Fibroblast of peridontal ligament (primary cell): ENCODE measurements at regions not wholly inside any gene's neighbourhood (a gene's known extent, or its start where the extent isn't known, plus 50 kb on each side); places are given as distances from the start of the nearest gene placed in this dataset.
A peak's percentile ranks its signal among the peaks of the same experiment; 100 is the strongest.
"Not testable (repeated sequence)": the region's sequence is repeated elsewhere in the genome, so short reads cannot be mapped to it uniquely, and the experiment has no call there.

Experiments used
- DNase-seq: peaks from one replicate; pipeline ENCODE4 v3.0.0-alpha.2; 2010; ENCODE audit errors: extremely low read depth

GRCh38 chr16:25563700-25564099 lies 128.1 kb upstream of the HS3ST4 start:
- DNase-seq = no peak

DNA sequence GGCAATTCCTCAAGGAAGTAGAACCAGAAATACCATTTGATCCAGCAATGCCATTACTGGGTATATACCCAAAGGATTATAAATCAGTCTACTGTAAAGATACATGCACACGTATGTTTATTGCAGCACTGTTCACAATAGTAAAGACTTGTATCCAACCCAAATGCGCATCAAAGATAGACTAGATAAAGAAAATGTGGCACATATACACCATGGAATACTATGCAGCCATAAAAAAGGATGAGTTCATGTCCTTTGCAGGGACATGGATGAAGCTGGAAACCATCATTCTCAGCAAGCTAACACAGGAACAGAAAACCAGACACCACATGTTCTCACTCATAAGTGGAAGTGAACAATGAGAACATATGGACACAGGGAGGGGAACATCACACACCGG lies 130.0 kb upstream of the HS3ST4 start:
- DNase-seq = not testable (repeated sequence)

DNA sequence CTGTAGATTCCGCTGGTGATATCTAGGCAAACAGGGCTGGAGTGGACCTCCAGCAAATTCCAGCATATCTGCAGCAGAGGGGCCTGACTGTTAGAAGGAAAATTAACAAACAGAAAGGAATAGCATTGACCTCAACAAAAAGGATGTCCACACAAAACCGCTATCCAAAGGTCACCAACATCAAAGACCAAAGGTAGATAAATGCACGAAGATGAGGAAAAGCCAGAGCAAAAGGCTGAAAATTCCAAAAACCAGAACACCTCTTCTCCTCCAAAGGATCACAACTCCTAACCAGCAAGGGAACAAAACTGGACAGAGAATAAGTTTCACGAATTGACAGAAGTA lies 134.8 kb upstream of the HS3ST4 start:
- not testable (repeated sequence) for DNase-seq

DNA sequence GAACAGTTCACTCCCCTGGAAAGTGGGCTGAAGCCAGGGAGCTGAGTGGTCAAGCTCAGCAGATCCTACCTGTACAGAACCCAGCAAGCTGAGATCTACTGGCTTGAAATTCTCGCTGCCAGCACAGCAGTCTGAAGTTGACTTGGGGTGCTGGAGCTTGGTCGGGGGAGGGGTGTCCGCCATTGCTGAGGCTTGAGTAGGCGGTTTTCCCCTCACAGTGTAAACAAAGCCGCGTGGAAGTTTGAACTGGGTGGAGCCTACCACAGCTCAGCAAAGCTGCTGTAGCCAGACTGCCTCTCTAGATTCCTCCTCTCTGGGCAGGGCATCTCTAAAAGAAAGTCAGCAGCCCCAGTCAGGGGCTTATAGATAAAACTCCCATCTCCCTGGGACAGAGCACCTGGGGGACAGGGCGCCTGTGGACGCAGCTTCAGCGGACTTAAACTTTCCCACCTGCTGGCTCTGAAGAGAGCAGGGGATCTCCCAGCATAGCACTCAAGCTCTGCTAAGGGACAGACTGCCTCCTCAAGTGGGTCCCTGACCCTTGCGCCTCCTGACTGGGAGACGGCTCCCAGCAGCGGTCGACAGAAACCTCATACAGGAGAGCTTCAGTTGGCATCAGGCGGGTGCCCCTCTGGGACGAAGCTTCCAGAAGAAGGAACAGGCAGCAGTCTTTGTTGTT lies 135.3 kb upstream of the HS3ST4 start:
- DNase-seq = not testable (repeated sequence)

DNA sequence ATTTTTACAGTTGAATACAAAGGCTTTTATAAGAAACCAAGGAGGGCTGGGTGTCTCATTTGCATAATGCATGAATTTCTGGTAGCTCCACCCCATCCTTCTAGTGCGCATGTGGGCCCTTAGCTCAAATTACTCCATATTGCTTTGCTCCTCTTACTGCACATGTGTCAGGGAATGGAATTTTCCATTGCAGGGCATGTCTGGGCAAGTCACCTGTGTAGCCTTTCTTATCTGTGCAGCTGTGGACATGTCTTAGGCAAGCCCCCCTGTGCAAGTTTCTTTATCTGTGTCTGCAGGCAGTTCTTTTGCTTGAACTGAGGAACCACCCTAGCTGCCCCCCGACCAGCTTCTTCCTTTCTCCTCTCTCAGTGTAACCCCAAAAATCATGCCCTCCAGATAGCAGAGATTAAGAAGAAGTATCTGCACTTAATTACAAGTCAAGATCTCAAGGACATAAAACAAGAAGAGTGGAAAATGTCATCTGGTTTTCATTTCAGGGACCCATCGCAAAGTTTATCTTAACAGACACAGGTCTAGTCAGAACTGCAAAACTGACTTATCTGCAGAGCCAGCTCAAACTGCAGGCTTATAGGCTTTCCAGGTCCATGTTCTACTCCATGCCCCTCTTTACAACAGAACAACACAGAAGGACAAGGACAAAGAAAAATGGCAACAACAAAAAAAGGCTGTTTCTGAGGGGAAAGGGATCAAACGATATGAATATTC lies 137.9 kb upstream of the HS3ST4 start:
- peak; percentile 1 for DNase-seq

DNA sequence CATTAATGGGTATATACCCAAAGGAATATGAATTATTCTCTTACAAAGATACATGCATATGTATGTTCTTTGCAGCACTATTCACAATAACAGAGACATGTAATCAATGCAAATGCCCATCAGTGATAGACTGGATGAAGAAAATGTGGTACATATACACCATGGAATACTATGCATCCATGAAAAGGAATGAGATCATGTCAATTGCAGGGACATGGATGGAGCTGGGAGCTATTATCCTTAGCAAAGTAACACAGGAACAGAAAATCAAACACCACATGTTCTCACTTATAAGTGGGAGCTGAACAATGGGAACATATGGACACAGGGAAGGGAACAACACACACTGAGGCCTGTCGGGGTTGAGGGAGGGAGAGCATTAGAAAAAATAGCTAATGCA lies 141.1 kb upstream of the HS3ST4 start:
- DNase-seq = no peak

DNA sequence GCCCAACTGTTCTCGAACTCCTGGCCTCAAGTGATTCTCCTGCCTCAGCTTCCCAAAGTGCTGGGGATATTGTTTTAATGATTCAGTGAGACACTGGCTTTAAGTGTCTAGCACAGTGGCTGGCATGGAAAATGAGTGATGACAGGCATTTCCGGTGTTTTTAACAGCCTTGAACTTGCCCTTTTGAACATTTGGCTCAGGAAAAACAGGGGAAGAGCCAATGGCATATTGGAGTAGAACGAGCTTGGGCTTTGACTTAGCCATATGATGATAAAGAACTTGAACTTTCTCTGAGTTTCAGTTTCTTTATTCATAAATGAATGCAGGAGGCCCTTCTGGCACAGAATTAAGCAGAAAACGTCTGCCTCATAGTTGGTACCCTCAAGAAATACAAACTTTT lies 145.0 kb upstream of the HS3ST4 start:
- DNase-seq = no peak

GRCh38 chr16:25544294-25544693 lies 147.5 kb upstream of the HS3ST4 start:
- no peak for DNase-seq

GRCh38 chr16:25542306-25542705 lies 149.5 kb upstream of the HS3ST4 start:
- DNase-seq = no peak

DNA sequence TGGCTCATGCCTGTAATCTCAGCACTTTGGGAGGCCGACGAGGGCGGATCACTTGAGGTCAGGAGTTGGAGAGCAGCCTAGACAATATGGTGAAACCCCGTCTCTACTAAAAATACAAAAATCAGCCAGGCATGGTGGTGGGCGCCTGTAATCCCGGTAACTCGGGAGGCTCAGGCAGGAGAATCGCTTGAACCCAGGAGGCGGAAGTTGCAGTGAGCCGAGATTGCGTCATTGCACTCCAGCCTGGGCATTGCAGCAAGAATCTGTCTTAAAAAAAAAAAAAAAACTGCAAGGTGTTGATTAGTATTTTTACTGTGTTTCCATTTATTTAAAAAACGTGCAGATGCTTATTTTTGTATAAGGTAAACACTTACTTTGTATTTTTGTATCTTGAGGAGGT lies 152.0 kb upstream of the HS3ST4 start:
- DNase-seq = not testable (repeated sequence)

GRCh38 chr16:25523183-25523582 lies 168.6 kb upstream of the HS3ST4 start:
- no peak for DNase-seq

- no peak for DNase-seq
These were observed 179.7 kb upstream of the HS3ST4 start for GRCh38 chr16:25512041-25512440.

- no peak for DNase-seq
These were observed 182.3 kb upstream of the HS3ST4 start for GRCh38 chr16:25509456-25509855.

DNA sequence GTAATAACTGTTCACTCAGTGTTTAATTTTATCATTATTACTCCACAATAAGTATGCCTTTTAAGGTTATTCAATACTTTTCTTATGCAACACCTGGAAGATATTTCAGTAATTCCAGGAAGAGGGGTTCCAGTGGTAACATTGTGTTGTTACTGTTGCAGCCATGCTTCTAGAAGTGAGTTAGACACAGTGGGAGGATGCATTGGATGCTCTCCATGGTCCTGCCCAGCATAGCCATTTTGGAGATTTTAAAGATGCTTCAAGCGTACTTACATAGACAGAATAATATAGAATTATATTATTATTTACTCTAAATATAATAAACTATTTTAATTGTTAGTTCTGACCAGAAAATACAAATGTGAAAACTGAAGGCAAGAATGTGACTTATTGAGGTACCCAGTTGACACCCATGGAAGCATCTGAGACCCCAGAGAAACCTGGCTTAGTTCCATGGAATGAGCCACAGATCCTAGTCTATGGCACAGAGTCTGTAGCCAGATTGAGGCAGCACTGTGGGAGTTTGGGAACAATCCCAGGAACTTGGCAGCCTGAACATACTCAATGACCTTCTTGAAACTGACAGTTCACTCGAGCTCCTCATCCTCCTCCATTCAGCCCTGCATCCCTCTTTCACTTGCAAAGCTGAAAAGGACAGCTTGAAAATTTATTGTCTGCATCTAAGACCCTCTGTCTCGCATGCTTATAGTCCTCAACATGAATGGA lies 190.1 kb upstream of the HS3ST4 start:
- DNase-seq = no peak

DNA sequence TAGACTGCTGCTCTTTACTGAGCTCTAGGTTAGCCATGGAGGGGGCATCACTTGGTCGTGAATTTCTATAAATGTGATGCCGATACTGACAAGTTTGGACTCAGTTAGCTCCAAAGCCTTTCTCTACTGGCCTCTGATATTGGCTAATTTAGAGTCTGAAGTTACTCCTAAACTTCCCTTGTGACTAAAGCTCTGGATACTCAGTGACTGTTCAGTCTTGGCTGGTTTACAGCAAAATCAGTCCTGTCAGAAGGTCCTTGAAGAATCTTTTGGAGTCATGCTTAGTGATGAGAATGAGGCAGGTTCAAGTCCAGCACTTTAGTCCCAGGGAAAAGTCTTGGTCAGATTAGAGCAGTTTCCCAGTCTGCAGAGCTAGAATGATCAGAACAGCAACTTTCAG lies 197.5 kb upstream of the HS3ST4 start:
- DNase-seq = no peak

GRCh38 chr16:25493136-25493811 lies 198.5 kb upstream of the HS3ST4 start:
- DNase-seq = no peak

GRCh38 chr16:25488435-25488834 lies 203.3 kb upstream of the HS3ST4 start:
- DNase-seq = no peak

GRCh38 chr16:25487888-25488287 lies 203.9 kb upstream of the HS3ST4 start:
- DNase-seq = no peak

- no peak for DNase-seq
These were observed 210.1 kb upstream of the HS3ST4 start for GRCh38 chr16:25481636-25482035.

- no peak for DNase-seq
These were observed 213.3 kb upstream of the HS3ST4 start for GRCh38 chr16:25478476-25478875.

- no peak for DNase-seq
These were observed 206.4 kb upstream of the ZKSCAN2 start for GRCh38 chr16:25464058-25464457.

GRCh38 chr16:25449802-25450201 lies 192.2 kb upstream of the ZKSCAN2 start:
- no peak for DNase-seq
